Activated CD4-positive, alpha-beta T cell treated with anti-CD3 and anti-CD28 coated beads, Interleukin-2, amount 10 ng/mL, durations not matched to agents 7 days and 5 days (primary cell): ENCODE measurements at regions not wholly inside any gene's neighbourhood (a gene's known extent, or its start where the extent isn't known, plus 50 kb on each side); places are given as distances from the start of the nearest gene placed in this dataset.

ENCODE experiments used
- CTCF ChIA-PET: fragments of 350-600 bp; sonication (Branson Sonifier 250); formaldehyde crosslinking; loops from one replicate; lab custom pipeline; 2021; ENCODE audit warnings: antibody characterized with exemption; lab: Charles Lee
- POLR2A ChIA-PET: fragments of 350-600 bp; sonication (Branson Sonifier 250); formaldehyde crosslinking; loops from one replicate; lab custom pipeline; 2021; ENCODE audit warnings: antibody characterized with exemption; lab: Charles Lee
- DNase-seq: peaks from one replicate; pipeline ENCODE4 v3.0.0-alpha.2; 2020
- H3K27ac Mint-ChIP-seq: one replicate; pipeline ENCODE4 v1.8.0; 2021; ENCODE audit warnings: mild to moderate bottlenecking, moderate library complexity, mixed read lengths
- H3K27me3 Mint-ChIP-seq: one replicate; pipeline ENCODE4 v1.8.0; 2021; ENCODE audit warnings: mixed read lengths
- H3K36me3 Mint-ChIP-seq: one replicate; pipeline ENCODE4 v1.8.0; 2021; ENCODE audit warnings: low read depth, mixed read lengths
- H3K4me1 Mint-ChIP-seq: one replicate; pipeline ENCODE4 v1.8.0; 2021; ENCODE audit warnings: mixed read lengths
- H3K4me3 Mint-ChIP-seq: one replicate; pipeline ENCODE4 v1.8.0; 2021; ENCODE audit warnings: mild to moderate bottlenecking, moderate library complexity, mixed read lengths
- H3K9me3 Mint-ChIP-seq: one replicate; pipeline ENCODE4 v1.8.0; 2021; ENCODE audit warnings: mixed read lengths

DNA sequence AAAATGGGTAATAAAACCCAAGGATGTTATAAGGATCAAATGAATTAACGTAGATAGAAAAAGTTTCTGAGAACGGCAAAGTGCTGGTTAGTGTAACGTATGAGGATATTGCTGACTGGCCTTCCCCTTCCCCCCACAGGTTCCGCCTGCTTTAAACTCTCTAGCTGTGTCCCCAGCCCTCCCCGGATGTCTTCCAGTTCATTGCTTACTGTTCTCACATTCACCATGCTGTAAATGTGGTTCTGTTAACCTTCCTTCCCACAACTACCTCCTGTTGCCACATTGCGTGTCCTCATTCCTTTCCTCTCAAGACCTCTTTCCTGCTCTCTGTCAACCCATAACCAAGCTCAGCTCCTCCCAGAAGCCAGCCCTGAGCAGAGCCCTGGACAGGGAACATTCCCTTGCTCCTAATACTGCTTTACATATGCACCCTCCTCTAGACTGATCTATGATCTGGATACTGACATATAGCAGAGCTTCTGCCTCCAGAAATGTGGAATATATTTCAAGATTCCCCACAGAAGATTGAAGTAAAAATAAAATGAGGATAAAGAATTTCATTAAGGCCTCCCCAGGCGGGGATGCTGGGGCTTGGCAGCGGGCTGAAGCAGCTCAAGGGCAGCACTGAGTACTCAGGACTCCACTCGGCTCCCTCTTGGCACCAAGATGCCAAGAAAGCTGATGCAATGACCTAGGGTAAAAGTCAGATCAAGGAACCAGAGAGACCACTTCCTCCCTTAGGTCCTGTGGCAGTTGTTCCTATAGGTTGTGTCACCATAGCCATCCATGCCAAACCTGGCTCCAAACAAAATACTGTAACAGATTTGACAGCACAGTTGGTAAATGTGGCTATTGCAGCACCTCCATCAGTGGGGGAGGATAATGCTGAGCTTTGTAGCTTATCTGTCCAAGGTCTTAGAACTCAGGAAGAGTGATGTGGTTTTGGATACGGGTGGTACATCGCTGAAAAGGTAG, 136.4 kb upstream of the PIK3C3 start:
- no peaks in the 10 kb centered on the region for H3K9me3 Mint-ChIP-seq
- DNase-seq = no peak
- POLR2A ChIA-PET = no interaction called here
- no peaks in the 10 kb centered on the region for H3K4me1 Mint-ChIP-seq
- H3K4me3 Mint-ChIP-seq = no peak overlapping the region
- CTCF ChIA-PET = no interaction called here
- no peaks in the 10 kb centered on the region for H3K27me3 Mint-ChIP-seq
- H3K36me3 Mint-ChIP-seq = no peaks in the 10 kb centered on the region
- H3K27ac Mint-ChIP-seq = no peak overlapping the region

DNA sequence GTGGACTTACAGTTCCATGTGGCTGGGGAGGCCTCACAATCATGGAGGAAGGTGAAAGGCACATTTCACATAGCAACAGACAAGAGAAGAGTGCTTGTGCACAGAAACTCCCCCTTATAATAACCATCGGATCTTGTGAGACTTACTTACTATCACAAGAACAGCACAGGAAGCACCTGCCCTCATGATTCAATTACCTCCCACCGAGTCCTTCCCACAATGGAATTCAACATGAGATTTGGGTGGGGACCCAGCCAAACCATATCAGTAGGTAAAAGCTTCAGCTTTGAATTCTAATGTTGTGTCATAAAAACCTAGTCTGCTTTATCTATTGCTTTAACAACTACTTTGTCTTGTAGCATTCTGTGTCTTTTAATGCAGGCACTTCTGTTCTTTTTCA, 140.4 kb upstream of the PIK3C3 start:
- Mint-ChIP-seq H3K27ac (no peak overlapping the region), H3K4me3 (no peak overlapping the region), H3K36me3 (no peaks in the 10 kb centered on the region), H3K9me3 (no peaks in the 10 kb centered on the region), H3K27me3 (peaks cover 2% of the 10 kb centered on the region), H3K4me1 (no peaks in the 10 kb centered on the region)
- no peak for DNase-seq
- POLR2A ChIA-PET = no interaction called here
- CTCF ChIA-PET = no interaction called here

DNA sequence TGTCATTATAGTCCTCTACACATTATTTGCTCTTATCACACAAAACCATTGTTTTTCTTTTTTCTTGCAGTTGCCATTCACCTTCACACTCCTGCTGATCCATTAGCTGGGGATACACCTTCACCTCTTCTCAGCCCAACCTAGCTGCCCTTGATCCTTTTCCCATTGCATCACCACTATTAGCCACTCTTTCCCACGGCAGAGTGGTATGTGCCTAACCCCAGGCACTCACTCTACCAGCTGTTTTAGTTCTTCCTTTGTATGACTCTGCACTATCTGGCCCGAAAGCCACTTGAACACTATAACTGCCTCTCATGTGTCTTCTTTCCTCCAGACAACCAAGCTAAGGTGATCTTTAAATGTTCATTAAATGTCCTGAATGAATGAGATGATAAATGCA, 145.4 kb upstream of the PIK3C3 start:
- CTCF ChIA-PET = interaction anchor here (0.5 kb wide), 1 partner anchor 214 kb away, joined by 3 read pairs; no protein-coding TSS in a partner anchor
- Mint-ChIP-seq H3K4me1 (no peaks in the 10 kb centered on the region), H3K4me3 (no peak overlapping the region), H3K36me3 (no peaks in the 10 kb centered on the region), H3K9me3 (no peaks in the 10 kb centered on the region), H3K27me3 (peaks cover 4% of the 10 kb centered on the region), H3K27ac (no peak overlapping the region)
- POLR2A ChIA-PET = no interaction called here
- no peak for DNase-seq

DNA sequence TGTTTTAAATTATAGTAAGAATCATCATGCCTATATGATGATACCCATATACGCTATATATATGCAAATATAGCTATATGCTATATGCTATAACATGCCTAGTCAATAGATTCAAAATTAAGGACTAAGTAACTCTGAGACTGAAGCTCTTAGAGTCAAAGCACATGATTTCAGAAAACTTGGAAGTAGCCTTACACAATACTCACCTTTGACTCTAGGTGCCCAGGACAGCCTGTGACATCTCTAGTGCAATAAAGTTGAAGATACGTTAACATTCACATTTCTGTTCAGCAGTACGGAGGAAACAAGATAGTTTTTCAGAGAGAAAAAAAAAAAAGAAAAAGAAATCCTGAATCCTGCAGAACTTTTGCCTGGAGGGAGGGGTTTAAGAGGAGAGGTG, 149.7 kb upstream of the PIK3C3 start:
- Mint-ChIP-seq H3K9me3 (no peaks in the 10 kb centered on the region), H3K4me3 (no peak overlapping the region), H3K27me3 (peaks cover 4% of the 10 kb centered on the region), H3K36me3 (no peaks in the 10 kb centered on the region), H3K27ac (no peak overlapping the region), H3K4me1 (no peaks in the 10 kb centered on the region)
- POLR2A ChIA-PET = no interaction called here
- CTCF ChIA-PET = no interaction called here
- DNase-seq = no peak

DNA sequence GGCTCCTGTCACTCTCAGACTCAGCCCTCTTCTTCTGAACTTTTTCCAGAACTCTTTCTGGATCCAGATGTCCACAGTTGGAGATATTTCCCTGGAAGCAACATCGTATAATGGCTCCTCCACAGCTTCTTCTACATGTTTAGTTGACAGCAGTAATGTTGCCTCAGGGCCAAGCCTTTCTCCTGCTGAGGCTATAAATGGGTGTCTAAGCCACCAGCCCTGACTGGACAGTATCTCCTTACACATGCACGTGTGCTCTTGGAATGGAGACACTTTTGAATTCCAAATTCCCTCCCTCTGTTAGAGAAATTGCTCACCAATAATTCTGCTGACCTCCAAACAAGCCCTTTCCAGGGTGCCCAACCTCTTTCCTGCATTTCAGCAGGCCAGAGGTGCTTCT, 156.2 kb upstream of the PIK3C3 start:
- CTCF ChIA-PET = no interaction called here
- no peak for DNase-seq
- no peak overlapping the region for H3K27ac Mint-ChIP-seq
- no peaks in the 10 kb centered on the region for H3K36me3 Mint-ChIP-seq
- no peaks in the 10 kb centered on the region for H3K27me3 Mint-ChIP-seq
- POLR2A ChIA-PET = no interaction called here
- no peaks in the 10 kb centered on the region for H3K9me3 Mint-ChIP-seq
- H3K4me3 Mint-ChIP-seq = no peak overlapping the region
- no peaks in the 10 kb centered on the region for H3K4me1 Mint-ChIP-seq

DNA sequence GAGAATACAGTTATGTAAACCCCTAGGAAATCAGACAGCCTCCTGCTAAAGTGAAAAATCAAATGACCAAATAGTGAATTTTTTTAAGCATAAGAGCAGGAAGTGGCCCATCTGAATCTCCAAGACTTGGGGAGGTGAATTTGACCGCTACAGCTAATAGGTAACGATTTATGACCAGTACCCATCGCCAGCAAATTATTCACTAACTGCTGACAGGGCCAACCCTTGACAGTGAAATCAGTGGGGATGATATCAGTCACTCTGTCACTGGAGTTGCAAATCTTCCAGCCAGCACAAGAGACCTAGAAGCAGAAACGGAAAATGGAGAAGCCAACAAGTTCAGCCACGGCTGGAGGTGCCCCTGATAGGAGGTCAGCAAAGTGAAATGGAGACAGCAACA, 164.3 kb upstream of the PIK3C3 start:
- no peaks in the 10 kb centered on the region for H3K36me3 Mint-ChIP-seq
- H3K4me3 Mint-ChIP-seq = no peak overlapping the region
- CTCF ChIA-PET = no interaction called here
- no peaks in the 10 kb centered on the region for H3K27me3 Mint-ChIP-seq
- POLR2A ChIA-PET = no interaction called here
- DNase-seq = no peak
- no peaks in the 10 kb centered on the region for H3K9me3 Mint-ChIP-seq
- H3K4me1 Mint-ChIP-seq = no peaks in the 10 kb centered on the region
- H3K27ac Mint-ChIP-seq = no peak overlapping the region

DNA sequence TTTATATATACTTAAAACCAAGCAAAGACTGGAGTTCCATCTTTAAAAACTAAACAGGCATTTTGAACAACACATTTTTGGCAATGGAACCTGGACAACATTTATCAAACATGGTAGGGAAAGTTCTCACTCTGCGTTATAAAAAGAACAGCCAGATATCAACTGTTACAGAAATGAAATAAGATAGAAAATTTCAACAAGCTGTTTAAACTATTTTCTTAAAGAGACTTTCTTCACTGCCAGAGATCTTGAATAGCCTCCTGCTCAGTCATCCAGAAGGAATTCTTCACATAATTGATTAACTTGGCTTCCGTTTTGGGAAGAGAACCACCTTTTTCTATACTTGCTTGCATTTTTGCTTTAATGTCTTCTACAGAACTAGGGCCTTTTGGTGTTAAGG, 166.0 kb upstream of the PIK3C3 start:
- POLR2A ChIA-PET = no interaction called here
- no peaks in the 10 kb centered on the region for H3K27me3 Mint-ChIP-seq
- no peak overlapping the region for H3K4me3 Mint-ChIP-seq
- CTCF ChIA-PET = no interaction called here
- no peak overlapping the region for H3K27ac Mint-ChIP-seq
- H3K9me3 Mint-ChIP-seq = no peaks in the 10 kb centered on the region
- no peaks in the 10 kb centered on the region for H3K36me3 Mint-ChIP-seq
- no peaks in the 10 kb centered on the region for H3K4me1 Mint-ChIP-seq
- no peak for DNase-seq

DNA sequence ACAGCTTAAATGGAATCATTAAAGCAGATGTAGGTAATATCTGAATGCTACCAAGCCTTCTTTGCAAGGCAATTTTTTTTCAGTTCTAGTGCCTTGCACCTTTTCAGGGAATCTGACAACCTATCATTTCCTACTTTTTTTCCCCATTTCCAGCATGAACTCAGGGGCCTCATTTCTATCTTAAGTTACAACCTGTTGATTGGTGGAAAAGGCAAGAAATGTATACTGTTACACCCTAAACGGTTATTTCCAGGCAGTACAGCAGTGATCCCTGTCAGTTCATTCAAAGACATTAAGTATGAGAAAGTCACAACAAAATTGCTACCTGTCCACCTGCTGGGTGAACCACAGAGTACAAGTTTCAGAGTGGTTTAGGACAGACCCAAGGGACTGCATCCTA, 171.2 kb upstream of the PIK3C3 start:
- Mint-ChIP-seq H3K27me3 (no peaks in the 10 kb centered on the region), H3K9me3 (no peaks in the 10 kb centered on the region), H3K27ac (no peak overlapping the region), H3K36me3 (no peaks in the 10 kb centered on the region), H3K4me3 (no peak overlapping the region), H3K4me1 (no peaks in the 10 kb centered on the region)
- DNase-seq = no peak
- CTCF ChIA-PET = no interaction called here
- POLR2A ChIA-PET = no interaction called here

DNA sequence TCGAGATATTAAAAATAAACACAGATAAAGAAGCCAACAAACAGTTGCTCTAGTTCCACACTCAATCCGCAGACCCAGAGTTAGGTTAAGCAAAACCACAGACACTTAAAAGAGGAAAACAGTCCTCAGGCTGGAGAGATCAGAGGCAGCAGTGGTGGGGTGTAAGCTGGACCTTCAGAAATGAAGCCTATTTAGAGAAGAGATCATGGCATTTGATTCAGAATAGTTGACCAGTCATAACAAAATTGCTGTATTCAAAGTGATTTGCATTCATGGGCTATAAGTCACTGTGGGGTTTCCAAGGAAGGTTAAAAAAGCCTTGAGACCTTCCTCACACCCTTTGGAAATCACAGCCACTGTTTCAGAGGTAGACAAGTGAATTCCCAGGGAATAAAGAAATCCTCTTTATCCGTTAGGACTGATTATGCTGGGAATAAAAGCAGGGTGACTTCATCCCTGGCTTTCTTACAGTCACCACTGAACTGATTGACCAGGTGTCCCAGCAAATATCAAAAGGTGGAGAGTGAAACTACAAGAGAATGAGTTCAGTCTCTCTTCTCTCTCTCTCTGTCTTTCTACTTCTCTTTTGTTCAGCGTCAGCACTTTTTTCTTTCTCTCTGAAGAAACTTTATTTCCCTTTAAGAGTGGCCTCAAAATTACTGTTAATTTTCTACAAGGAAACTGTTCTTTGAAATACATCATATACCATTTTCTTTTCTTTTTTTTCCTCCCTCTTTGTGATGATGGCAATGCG, 171.8 kb upstream of the PIK3C3 start:
- no peaks in the 10 kb centered on the region for H3K4me1 Mint-ChIP-seq
- ChIA-PET CTCF (no interaction called here), POLR2A (no interaction called here)
- no peak overlapping the region for H3K27ac Mint-ChIP-seq
- no peaks in the 10 kb centered on the region for H3K9me3 Mint-ChIP-seq
- no peak overlapping the region for H3K4me3 Mint-ChIP-seq
- no peak for DNase-seq
- H3K27me3 Mint-ChIP-seq = no peaks in the 10 kb centered on the region
- no peaks in the 10 kb centered on the region for H3K36me3 Mint-ChIP-seq

DNA sequence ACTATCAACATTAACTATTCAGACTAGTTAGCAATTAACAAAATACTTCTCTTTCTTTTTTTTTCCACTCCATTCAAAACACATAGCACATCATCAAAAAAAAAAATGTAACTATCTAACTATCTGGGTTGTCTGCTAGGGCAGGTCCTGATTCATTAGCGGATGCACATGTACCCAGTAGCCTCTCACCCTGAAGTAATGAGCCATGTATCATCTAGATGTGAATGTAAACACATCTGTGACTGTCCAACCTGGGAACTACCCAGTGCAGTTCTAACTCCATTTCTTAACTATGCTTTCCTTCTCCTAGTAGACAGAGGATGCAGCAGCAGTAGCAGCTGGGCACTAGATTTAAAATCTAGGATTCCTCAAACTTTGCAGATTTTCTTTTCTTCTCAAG, 183.1 kb upstream of the PIK3C3 start:
- POLR2A ChIA-PET = no interaction called here
- no peaks in the 10 kb centered on the region for H3K27me3 Mint-ChIP-seq
- no peaks in the 10 kb centered on the region for H3K36me3 Mint-ChIP-seq
- H3K9me3 Mint-ChIP-seq = no peaks in the 10 kb centered on the region
- H3K27ac Mint-ChIP-seq = no peak overlapping the region
- H3K4me1 Mint-ChIP-seq = no peaks in the 10 kb centered on the region
- H3K4me3 Mint-ChIP-seq = no peak overlapping the region
- CTCF ChIA-PET = no interaction called here
- no peak for DNase-seq

DNA sequence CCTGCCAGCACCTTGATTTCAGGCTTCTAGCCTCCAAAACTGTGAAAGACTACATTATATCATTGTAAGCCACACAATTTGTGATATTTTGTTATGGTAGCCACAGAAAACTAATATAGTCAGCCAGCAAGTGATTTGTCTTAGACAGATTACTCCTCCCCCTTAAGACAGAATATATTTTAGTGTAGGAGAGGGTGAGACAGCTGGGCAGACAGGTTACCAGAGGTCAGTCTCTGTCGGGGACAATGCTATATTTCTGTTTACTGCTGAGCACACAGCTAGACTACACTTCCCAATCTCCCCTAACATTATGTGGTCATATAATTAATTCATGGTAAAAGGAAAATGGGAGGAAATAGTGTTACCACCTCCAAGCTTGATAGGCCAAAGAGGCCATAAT, 185.8 kb upstream of the PIK3C3 start:
- Mint-ChIP-seq H3K27me3 (no peaks in the 10 kb centered on the region), H3K4me1 (no peaks in the 10 kb centered on the region)
- POLR2A ChIA-PET = no interaction called here

DNA sequence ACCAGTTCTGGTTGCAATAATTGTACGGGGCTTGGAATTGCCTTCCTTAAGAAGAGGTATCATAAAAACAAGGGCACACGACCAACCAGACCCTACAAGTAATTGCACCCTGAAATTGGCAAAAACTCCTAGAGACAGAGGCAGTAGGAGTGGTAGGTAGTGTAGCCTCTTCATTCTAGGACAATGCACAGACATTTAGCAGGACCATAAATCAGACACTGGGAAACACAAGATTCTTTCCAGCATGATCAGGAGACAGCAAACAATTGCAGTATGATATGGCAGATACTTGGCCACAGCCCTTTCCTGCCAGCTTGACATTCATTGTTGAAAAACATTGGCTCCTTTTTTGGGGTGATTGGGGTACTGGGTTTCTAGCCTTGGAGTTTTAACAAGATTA, 186.6 kb upstream of the PIK3C3 start:
- CTCF ChIA-PET = no interaction called here
- H3K4me1 Mint-ChIP-seq = no peaks in the 10 kb centered on the region
- no peaks in the 10 kb centered on the region for H3K9me3 Mint-ChIP-seq
- H3K36me3 Mint-ChIP-seq = no peaks in the 10 kb centered on the region
- POLR2A ChIA-PET = no interaction called here
- no peak for DNase-seq
- H3K27ac Mint-ChIP-seq = no peak overlapping the region
- no peaks in the 10 kb centered on the region for H3K27me3 Mint-ChIP-seq
- H3K4me3 Mint-ChIP-seq = no peak overlapping the region

More for the DNA sequence above, 185.8 kb upstream of the PIK3C3 start:
- CTCF ChIA-PET = no interaction called here
- H3K27ac Mint-ChIP-seq = no peak overlapping the region
- H3K4me3 Mint-ChIP-seq = no peak overlapping the region
- no peak for DNase-seq
- no peaks in the 10 kb centered on the region for H3K36me3 Mint-ChIP-seq
- H3K9me3 Mint-ChIP-seq = no peaks in the 10 kb centered on the region

DNA sequence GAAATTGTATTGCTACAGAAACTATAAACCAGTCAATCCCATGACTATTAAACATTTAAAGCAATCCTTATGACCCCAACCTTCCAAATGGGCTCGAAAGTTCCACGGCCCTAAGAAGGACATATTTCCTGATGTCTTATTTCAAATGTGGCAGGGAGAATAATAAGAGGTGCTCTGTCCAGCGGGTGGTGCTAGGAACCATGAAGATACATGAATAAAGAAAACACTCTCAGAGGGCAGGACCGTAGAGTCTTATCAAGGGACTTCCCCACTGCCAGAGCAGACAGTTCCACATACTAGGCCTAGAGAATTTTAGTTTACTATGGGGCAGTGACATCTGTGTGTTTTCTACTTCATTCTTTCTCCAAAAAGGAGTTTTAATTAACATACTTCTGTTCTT, 187.1 kb upstream of the PIK3C3 start:
- Mint-ChIP-seq H3K4me1 (no peaks in the 10 kb centered on the region), H3K27ac (no peak overlapping the region), H3K9me3 (no peaks in the 10 kb centered on the region), H3K36me3 (no peaks in the 10 kb centered on the region), H3K4me3 (no peak overlapping the region), H3K27me3 (no peaks in the 10 kb centered on the region)
- ChIA-PET POLR2A (no interaction called here), CTCF (no interaction called here)
- no peak for DNase-seq
